ENCODE measurements at regions not wholly inside any gene's neighbourhood (a gene's known extent, or its start where the extent isn't known, plus 50 kb on each side); places are given as distances from the start of the nearest gene placed in this dataset.

DNA sequence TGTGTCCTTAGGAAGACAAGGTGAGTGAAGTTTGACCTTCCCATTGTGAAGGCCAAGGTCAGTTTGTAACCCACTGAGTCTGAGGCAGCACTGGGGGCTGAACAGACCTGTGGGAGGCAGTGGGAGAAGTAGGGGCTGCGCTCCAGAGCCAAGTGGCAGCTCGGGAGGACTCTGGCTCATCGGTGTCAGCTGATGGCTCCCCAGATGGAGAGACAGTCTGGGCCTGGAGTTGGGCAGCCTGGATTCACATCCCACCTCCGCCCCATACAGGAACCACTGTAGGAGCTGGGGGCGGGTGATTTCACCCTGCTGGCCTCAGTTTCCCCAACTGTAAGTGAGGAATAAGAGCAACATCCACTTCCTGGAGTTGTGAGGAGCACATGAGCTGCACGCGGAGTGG lies 128.4 kb downstream of the FOXL1 start:
- Mint-ChIP-seq H3K4me1 (peaks cover 2% of the 10 kb centered on the region), H3K4me3 (no peak overlapping the region), H3K36me3 (no peaks in the 10 kb centered on the region), H3K9me3 (peaks cover 8% of the 10 kb centered on the region), H3K27me3 (ENCODE audit: low read depth) (peaks cover 30% of the 10 kb centered on the region), H3K27ac (no peak overlapping the region)
- DNase-seq (ENCODE audit: low spot score in 2 of 2, unreplicated experiment in 2 of 2): no peak
- TF ChIP-seq, protein P1, sequence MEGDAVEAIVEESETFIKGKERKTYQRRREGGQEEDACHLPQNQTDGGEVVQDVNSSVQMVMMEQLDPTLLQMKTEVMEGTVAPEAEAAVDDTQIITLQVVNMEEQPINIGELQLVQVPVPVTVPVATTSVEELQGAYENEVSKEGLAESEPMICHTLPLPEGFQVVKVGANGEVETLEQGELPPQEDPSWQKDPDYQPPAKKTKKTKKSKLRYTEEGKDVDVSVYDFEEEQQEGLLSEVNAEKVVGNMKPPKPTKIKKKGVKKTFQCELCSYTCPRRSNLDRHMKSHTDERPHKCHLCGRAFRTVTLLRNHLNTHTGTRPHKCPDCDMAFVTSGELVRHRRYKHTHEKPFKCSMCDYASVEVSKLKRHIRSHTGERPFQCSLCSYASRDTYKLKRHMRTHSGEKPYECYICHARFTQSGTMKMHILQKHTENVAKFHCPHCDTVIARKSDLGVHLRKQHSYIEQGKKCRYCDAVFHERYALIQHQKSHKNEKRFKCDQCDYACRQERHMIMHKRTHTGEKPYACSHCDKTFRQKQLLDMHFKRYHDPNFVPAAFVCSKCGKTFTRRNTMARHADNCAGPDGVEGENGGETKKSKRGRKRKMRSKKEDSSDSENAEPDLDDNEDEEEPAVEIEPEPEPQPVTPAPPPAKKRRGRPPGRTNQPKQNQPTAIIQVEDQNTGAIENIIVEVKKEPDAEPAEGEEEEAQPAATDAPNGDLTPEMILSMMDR (IDR thresholded peaks at IDR 0.05; ENCODE audit: unreplicated experiment): no peak

DNA sequence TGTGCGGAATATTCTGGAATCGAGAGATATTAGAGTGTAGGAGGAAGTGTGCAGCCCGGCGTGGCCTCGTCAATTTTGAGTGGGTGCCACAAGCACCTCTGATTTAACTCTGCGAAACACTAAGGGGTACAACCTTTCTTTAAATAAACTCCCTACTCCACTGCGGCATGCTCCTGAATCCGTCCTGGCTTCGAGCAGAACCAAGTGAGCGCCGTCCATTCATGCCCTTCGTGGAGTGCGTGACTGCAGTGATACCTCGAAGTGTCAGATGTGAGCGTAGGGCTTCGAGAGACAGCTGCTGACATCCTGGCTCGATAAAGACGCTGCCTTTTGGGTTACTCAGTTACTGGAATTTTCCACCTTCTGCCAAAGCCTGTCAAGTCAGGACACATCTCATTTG lies 128.8 kb downstream of the FOXL1 start:
- Mint-ChIP-seq H3K4me3 (no peak overlapping the region), H3K27me3 (ENCODE audit: low read depth) (peaks cover 32% of the 10 kb centered on the region), H3K4me1 (peaks cover 2% of the 10 kb centered on the region), H3K36me3 (no peaks in the 10 kb centered on the region), H3K9me3 (peaks cover 8% of the 10 kb centered on the region), H3K27ac (no peak overlapping the region)
- DNase-seq (ENCODE audit: low spot score in 2 of 2, unreplicated experiment in 2 of 2): no peak
- TF ChIP-seq, protein P1 (IDR thresholded peaks at IDR 0.05; ENCODE audit: unreplicated experiment): no peak

DNA sequence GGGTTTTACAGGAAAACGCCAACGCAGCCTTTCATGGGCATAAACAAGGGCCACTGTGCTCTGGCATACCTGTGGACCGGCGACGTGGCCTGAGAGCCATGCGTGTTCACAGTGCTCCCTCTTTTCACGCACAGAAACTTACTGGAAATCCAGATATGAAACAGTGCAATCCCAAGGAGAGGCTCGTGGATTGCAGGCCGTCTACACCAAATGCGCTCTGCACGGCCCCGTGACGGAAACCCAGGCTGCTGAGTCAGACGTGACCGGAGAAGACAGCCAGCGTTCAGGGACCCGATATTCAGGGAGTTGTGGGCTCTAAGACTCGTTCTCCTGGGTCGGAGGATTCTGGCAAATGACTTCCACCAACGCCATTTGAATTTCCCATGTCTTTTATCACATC lies 129.2 kb downstream of the FOXL1 start:
- TF ChIP-seq, protein P1 (IDR thresholded peaks at IDR 0.05; ENCODE audit: unreplicated experiment): no peak
- no peak overlapping the region for H3K27ac Mint-ChIP-seq
- H3K36me3 Mint-ChIP-seq: no peaks in the 10 kb centered on the region
- H3K4me3 Mint-ChIP-seq: no peak overlapping the region
- H3K4me1 Mint-ChIP-seq: peaks cover 2% of the 10 kb centered on the region
- DNase-seq (ENCODE audit: low spot score in 2 of 2, unreplicated experiment in 2 of 2): no peak
- H3K9me3 Mint-ChIP-seq: peaks cover 8% of the 10 kb centered on the region
- H3K27me3 Mint-ChIP-seq (ENCODE audit: low read depth): peaks cover 35% of the 10 kb centered on the region

DNA sequence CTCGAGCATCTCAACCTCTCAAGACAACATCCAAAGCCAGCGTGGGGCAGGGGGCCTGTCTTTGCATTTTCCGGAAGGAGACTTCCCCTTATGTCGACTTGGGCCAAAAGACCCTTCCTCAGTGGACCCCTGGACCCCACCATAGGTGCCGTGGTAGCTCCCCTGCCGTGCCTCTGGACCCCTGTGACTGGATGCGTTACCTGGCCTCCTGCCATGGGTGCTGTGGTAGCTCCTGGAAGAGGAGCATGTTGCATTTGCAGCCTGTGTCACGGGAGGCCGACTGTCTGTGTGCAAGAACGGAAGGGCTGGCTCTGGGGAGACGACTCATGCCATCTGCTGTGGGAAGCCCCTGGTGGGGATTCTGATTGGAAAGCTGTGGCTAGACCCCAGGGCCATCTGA lies 130.1 kb downstream of the FOXL1 start:
- Mint-ChIP-seq H3K9me3 (peaks cover 8% of the 10 kb centered on the region), H3K4me1 (peaks cover 2% of the 10 kb centered on the region), H3K36me3 (no peaks in the 10 kb centered on the region), H3K4me3 (no peak overlapping the region), H3K27me3 (ENCODE audit: low read depth) (peaks cover 36% of the 10 kb centered on the region), H3K27ac (no peak overlapping the region)
- TF ChIP-seq, protein P1 (IDR thresholded peaks at IDR 0.05; ENCODE audit: unreplicated experiment): no peak
- DNase-seq (ENCODE audit: low spot score in 2 of 2, unreplicated experiment in 2 of 2): no peak

DNA sequence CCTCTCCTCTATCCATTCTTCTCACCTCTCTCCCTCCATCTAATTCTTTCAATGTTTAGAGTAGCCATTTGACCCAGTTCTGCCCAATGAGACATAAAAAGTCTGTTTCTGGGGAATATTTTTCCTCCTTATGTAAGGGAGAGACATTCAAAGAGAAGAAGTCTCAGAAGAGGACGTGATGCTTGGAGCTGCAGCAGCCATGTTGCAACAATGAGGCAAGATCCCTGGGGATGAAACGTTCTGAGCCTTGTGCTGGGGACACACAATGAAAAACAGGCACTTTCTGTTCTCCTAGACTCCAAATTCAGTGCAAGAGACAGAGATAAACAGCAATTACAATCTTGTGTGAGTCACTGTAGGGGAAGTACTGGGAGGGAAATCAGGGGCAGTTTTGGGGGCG lies 130.8 kb downstream of the FOXL1 start:
- Mint-ChIP-seq H3K4me1 (no peaks in the 10 kb centered on the region), H3K27me3 (ENCODE audit: low read depth) (peaks cover 40% of the 10 kb centered on the region), H3K27ac (no peak overlapping the region), H3K9me3 (peaks cover 8% of the 10 kb centered on the region), H3K36me3 (no peaks in the 10 kb centered on the region), H3K4me3 (no peak overlapping the region)
- no peak for DNase-seq (ENCODE audit: low spot score in 2 of 2, unreplicated experiment in 2 of 2)
- TF ChIP-seq, protein P1 (IDR thresholded peaks at IDR 0.05; ENCODE audit: unreplicated experiment): no peak
